NCI-H1417 treated with DMSO at 0.1 percent for 48 hours (cell line): ENCODE measurements at regions not wholly inside any gene's neighbourhood (a gene's known extent, or its start where the extent isn't known, plus 50 kb on each side); places are given as distances from the start of the nearest gene placed in this dataset.

ENCODE experiments used
- DNase-seq: peaks from one replicate; lab custom pipeline; 2025; lab: John Stamatoyannopoulos, UW

- DNase-seq, result no peak
Observed at GRCh38 chr2:18182861-18183260, 304.4 kb downstream of the KCNS3 start.

- no peak for DNase-seq
Observed at GRCh38 chr2:18180912-18181311, 302.4 kb downstream of the KCNS3 start.

GRCh38 chr2:18180031-18180610, 301.7 kb downstream of the KCNS3 start:
- no peak for DNase-seq

GRCh38 chr2:18178736-18179349, 300.4 kb downstream of the KCNS3 start:
- no peak for DNase-seq

- no peak for DNase-seq
Observed at GRCh38 chr2:18176679-18177215, 298.3 kb downstream of the KCNS3 start.

GRCh38 chr2:18172607-18173006, 294.1 kb downstream of the KCNS3 start:
- no peak for DNase-seq

GRCh38 chr2:18171191-18172139, 293.0 kb downstream of the KCNS3 start:
- no peak for DNase-seq

- DNase-seq, result no peak
Observed at GRCh38 chr2:18170642-18171041, 292.2 kb downstream of the KCNS3 start.

- DNase-seq, result no peak
Observed at GRCh38 chr2:18169893-18170175, 291.4 kb downstream of the KCNS3 start.

- no peak for DNase-seq
Observed at GRCh38 chr2:18169121-18169892, 290.8 kb downstream of the KCNS3 start.

GRCh38 chr2:18167871-18168270, 289.4 kb downstream of the KCNS3 start:
- DNase-seq, result no peak

- DNase-seq, result no peak
Observed at GRCh38 chr2:18161681-18162080, 283.2 kb downstream of the KCNS3 start.

- no peak for DNase-seq
Observed at GRCh38 chr2:18159896-18160295, 281.4 kb downstream of the KCNS3 start.

- DNase-seq, result no peak
Observed at GRCh38 chr2:18156421-18156820, 278.0 kb downstream of the KCNS3 start.

GRCh38 chr2:18156002-18156401, 277.5 kb downstream of the KCNS3 start:
- no peak for DNase-seq

GRCh38 chr2:18154812-18155211, 276.3 kb downstream of the KCNS3 start:
- DNase-seq, result no peak

- no peak for DNase-seq
Observed at GRCh38 chr2:18154259-18154658, 275.8 kb downstream of the KCNS3 start.

- no peak for DNase-seq
Observed at GRCh38 chr2:18153741-18154140, 275.3 kb downstream of the KCNS3 start.

GRCh38 chr2:18151237-18151636, 272.8 kb downstream of the KCNS3 start:
- DNase-seq, result no peak

- DNase-seq, result no peak
Observed at GRCh38 chr2:18149660-18150246, 271.3 kb downstream of the KCNS3 start.

- DNase-seq, result no peak
Observed at GRCh38 chr2:18136881-18137475, 258.5 kb downstream of the KCNS3 start.
